Esophagus squamous epithelium (tissue), 4 donors: ENCODE measurements at regions not wholly inside any gene's neighbourhood (a gene's known extent, or its start where the extent isn't known, plus 50 kb on each side); places are given as distances from the start of the nearest gene placed in this dataset.

ENCODE experiments used
- CTCF ChIP-seq, 6 experiments: fragments of 450-650 bp in 4 of 6; fragments of 200-600 bp in 2 of 6; sonication (generic) in 2 of 6; IDR thresholded peaks; one replicate each; pipeline ENCODE4 v1.5.1; 2016 to 2019; ENCODE audit warnings: antibody characterized with exemption in 6 of 6, mild to moderate bottlenecking in 4 of 6, moderate library complexity in 4 of 6
- POLR2A ChIP-seq, 4 donors: fragments of 450-650 bp; IDR thresholded peaks; one replicate each; pipeline ENCODE4 v1.6.1; 2017; ENCODE audit warnings: antibody characterized with exemption in 4 of 4, mild to moderate bottlenecking in 4 of 4, moderate library complexity in 3 of 4

- TF ChIP-seq POLR2A (IDR thresholded peaks at IDR 0.05) (no peak), CTCF (IDR thresholded peaks at IDR 0.05) (no peak)
Measured at GRCh38 chr4:117264072-117264471, 178.7 kb upstream of the TRAM1L1 start.
